ENCODE measurements at regions not wholly inside any gene's neighbourhood (a gene's known extent, or its start where the extent isn't known, plus 50 kb on each side); places are given as distances from the start of the nearest gene placed in this dataset.

DNA sequence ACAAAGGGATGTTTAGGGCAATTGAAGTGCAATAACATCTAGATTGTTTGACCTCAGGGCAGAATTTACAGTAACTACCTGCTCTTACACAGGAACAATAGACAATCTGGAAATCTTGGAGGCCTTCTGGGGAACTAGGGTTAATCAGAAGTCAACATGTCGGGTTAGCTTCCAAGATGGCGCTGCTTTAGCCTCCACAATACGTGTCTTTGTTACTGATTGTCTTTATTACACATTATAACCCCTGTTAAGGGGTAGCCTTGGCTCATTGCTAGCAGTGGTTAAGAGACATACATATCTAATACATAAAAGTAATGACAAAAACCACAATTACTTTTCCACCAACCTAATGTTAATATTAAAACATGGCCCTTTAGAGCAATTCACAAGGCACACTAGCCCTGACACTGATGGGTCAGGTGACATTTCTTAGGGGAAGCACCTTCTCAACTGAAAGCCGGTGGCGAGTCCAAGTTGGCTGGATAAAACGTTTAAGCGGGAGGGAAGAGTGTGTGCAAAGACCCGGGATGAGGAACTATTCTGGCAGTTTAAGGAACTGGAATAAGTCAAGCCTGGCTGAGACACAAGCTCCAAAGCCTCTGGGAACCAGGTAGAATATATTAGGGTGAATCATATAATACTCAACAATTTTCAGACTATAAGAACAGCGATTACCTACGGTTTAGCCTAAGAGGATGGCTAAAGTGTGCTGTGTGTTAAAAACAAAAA is 236.9 kb downstream of the BCAS1 start:
- Mint-ChIP-seq H3K4me1 (ENCODE audit: low read depth) (peaks cover 16% of the 10 kb centered on the region), H3K27ac (no peak overlapping the region), H3K9me3 (ENCODE audit: low read depth) (no peaks in the 10 kb centered on the region), H3K36me3 (ENCODE audit: insufficient read depth) (no peaks in the 10 kb centered on the region), H3K27me3 (no peaks in the 10 kb centered on the region), H3K4me3 (ENCODE audit: low read depth) (no peak overlapping the region)
- DNase-seq (ENCODE audit: low spot score, unreplicated experiment), result no peak
- TF ChIP-seq, protein P1, sequence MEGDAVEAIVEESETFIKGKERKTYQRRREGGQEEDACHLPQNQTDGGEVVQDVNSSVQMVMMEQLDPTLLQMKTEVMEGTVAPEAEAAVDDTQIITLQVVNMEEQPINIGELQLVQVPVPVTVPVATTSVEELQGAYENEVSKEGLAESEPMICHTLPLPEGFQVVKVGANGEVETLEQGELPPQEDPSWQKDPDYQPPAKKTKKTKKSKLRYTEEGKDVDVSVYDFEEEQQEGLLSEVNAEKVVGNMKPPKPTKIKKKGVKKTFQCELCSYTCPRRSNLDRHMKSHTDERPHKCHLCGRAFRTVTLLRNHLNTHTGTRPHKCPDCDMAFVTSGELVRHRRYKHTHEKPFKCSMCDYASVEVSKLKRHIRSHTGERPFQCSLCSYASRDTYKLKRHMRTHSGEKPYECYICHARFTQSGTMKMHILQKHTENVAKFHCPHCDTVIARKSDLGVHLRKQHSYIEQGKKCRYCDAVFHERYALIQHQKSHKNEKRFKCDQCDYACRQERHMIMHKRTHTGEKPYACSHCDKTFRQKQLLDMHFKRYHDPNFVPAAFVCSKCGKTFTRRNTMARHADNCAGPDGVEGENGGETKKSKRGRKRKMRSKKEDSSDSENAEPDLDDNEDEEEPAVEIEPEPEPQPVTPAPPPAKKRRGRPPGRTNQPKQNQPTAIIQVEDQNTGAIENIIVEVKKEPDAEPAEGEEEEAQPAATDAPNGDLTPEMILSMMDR (IDR thresholded peaks at IDR 0.05; ENCODE audit: unreplicated experiment), result no peak

DNA sequence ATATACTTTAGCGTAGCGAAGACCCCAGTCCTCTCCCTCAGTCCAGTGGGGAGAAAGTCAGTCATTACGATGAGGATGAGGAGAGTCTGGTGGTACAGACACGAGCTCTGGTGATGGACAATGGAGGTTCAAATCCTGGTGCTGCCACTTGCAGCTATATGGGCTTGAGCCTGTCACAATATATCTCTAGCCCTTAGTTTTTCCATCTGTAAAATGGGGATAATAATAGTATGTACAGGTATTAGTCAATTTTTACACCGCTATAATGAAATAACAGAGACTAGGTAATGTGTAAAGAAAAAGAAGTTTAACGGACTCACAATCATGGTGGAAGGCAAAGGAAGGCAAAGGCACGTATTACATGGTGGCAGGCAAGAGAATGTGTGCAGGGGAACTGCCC is 237.9 kb downstream of the BCAS1 start:
- Mint-ChIP-seq H3K4me1 (ENCODE audit: low read depth) (peaks cover 19% of the 10 kb centered on the region), H3K9me3 (ENCODE audit: low read depth) (no peaks in the 10 kb centered on the region), H3K27me3 (no peaks in the 10 kb centered on the region), H3K36me3 (ENCODE audit: insufficient read depth) (no peaks in the 10 kb centered on the region), H3K4me3 (ENCODE audit: low read depth) (no peak overlapping the region), H3K27ac (no peak overlapping the region)
- DNase-seq (ENCODE audit: low spot score, unreplicated experiment), result no peak
- TF ChIP-seq, protein P1 (IDR thresholded peaks at IDR 0.05; ENCODE audit: unreplicated experiment), result no peak

DNA sequence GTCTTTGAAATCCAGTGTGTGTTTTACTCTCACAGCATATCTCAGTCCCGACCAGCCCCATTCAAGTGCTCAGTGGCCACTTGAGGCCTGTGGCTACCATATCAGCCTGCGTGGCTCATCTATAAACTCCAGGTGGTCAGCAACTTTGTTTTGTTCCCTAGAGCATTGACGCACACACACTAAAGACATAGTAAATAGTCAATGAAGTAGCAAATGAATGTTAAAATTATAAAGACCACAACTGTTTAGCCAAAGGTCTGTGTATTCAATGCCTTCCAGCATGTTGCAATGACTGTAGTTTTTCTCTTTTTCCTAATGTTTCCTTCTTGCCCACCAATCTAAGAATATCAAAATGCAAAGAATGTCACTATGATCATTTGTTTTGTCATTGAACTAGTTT is 238.2 kb upstream of the ZNF217 start:
- no peaks in the 10 kb centered on the region for H3K27me3 Mint-ChIP-seq
- H3K4me1 Mint-ChIP-seq (ENCODE audit: low read depth), result peaks cover 22% of the 10 kb centered on the region
- no peak for DNase-seq (ENCODE audit: low spot score, unreplicated experiment)
- no peaks in the 10 kb centered on the region for H3K36me3 Mint-ChIP-seq (ENCODE audit: insufficient read depth)
- H3K9me3 Mint-ChIP-seq (ENCODE audit: low read depth), result no peaks in the 10 kb centered on the region
- H3K4me3 Mint-ChIP-seq (ENCODE audit: low read depth), result no peak overlapping the region
- H3K27ac Mint-ChIP-seq, result no peak overlapping the region
- TF ChIP-seq, protein P1 (IDR thresholded peaks at IDR 0.05; ENCODE audit: unreplicated experiment), result no peak

DNA sequence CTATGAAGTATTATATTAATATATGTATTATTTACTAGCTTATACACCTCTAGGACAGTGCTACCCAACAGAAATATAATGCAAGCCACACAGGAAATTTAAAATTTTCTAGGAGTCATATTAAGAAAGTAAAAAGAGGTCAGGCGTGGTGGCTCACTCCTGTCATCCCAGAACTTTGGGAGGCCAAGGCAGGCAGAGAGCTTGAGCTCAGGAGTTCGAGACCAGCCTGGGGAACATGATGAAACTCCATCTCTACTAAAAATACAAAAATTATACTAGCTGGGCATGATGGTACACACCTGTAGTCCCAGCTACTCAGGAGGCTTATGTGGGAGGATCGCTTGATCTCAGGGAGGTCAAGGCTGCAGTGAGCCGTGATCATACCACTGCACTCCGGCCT is 237.6 kb upstream of the ZNF217 start:
- no peak overlapping the region for H3K27ac Mint-ChIP-seq
- H3K36me3 Mint-ChIP-seq (ENCODE audit: insufficient read depth), result no peaks in the 10 kb centered on the region
- H3K4me3 Mint-ChIP-seq (ENCODE audit: low read depth), result no peak overlapping the region
- H3K4me1 Mint-ChIP-seq (ENCODE audit: low read depth), result peaks cover 22% of the 10 kb centered on the region
- TF ChIP-seq, protein P1 (IDR thresholded peaks at IDR 0.05; ENCODE audit: unreplicated experiment), result no peak
- no peaks in the 10 kb centered on the region for H3K9me3 Mint-ChIP-seq (ENCODE audit: low read depth)
- DNase-seq (ENCODE audit: low spot score, unreplicated experiment), result no peak
- H3K27me3 Mint-ChIP-seq, result no peaks in the 10 kb centered on the region

DNA sequence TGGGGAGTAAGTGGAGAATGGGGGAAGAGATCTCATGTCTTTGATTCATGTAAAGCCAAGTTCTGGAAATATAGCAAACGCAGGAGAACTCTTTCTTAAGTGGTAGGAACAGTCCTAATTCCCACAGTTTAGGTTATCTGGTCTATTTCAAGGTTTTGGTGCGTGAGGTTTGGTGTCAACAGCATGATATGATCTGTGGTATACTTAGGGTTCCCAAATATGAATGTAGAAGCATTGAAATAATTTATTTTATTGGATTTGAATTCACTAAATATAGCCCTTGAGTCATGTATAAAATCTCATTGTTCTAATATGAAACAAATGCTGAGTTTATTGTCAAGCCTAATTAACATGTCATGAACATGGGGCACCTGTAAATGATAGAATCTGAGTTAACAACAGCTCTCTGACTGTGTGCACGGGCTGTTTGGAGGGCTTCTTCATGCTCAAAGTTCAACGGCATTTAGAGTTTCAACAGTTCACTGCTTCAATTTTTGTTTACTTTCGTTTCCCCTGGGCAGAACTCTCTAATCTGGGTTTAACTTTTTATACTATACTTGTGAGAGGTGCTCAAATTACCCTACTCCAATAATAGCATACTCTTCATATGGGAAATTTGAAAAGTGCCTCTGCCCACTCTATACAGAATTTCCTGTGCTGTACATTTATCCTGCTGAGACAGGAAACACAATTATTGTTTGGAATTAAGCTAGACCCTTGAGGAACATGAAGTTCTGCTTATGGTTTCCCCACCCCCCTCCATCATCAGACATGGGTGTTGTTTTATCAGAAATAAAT is 236.3 kb upstream of the ZNF217 start:
- Mint-ChIP-seq H3K36me3 (ENCODE audit: insufficient read depth) (no peaks in the 10 kb centered on the region), H3K9me3 (ENCODE audit: low read depth) (no peaks in the 10 kb centered on the region), H3K27me3 (no peaks in the 10 kb centered on the region), H3K27ac (no peak overlapping the region), H3K4me1 (ENCODE audit: low read depth) (peaks cover 22% of the 10 kb centered on the region), H3K4me3 (ENCODE audit: low read depth) (no peak overlapping the region)
- no peak for DNase-seq (ENCODE audit: low spot score, unreplicated experiment)
- TF ChIP-seq, protein P1 (IDR thresholded peaks at IDR 0.05; ENCODE audit: unreplicated experiment), result no peak

Data from progenitor cell of endocrine pancreas (in vitro differentiated cells).